NCI-H2196 (cell line): ENCODE measurements at regions not wholly inside any gene's neighbourhood (a gene's known extent, or its start where the extent isn't known, plus 50 kb on each side); places are given as distances from the start of the nearest gene placed in this dataset.

Experiments
- DNase-seq: peaks from one replicate; lab custom pipeline; 2025; ENCODE audit not compliant: unreplicated experiment; lab: John Stamatoyannopoulos, UW

DNA sequence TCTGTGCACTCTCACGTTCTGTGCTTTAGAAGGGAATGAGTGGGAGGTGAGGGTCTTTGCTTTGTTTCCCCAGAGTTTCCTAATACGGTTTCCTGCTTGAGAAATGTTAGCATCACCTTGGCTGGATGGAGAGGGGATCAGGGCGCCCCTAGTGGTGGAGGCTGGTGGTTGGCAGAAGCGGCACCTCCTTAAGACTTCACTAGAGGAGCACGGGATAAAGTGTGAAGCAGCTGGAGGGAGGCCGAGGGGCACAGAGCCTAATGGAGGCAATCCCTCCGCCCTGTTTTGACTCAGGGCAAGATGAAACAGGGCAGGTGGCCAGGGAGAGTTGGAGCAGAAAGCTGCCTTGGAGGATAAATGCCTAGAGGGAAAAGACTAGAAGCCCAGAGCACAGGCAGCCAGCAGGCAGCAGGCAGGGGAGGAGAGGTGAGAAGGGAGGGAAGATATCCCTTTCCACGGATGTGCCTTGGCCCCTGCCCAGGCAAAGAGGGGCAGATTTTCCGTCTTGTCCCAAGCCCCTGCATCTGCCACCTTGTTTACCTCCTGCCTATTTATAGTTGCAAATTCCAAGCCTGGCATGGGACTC lies 56.0 kb upstream of the BTRC start:
- DNase-seq = peak; percentile 5

DNA sequence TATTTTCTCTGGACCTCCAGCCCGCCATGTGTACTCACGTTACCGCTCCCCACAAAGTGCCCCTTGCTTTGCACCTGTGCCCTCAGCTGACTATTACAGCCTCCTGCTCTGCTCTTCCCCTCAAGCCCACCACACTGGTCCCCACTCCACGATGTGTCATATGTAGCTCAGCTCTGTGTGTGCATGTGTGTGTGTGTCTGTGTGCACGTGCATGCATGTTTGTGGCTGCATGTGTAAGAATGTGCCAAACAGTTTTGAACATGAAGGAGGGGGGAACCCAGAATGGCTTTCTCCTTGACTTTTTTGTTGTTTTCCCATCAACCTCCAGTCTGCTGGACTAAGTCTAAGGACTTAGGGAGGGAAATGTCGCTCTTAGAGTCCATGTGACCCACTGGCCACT lies 54.8 kb upstream of the BTRC start:
- no peak for DNase-seq

DNA sequence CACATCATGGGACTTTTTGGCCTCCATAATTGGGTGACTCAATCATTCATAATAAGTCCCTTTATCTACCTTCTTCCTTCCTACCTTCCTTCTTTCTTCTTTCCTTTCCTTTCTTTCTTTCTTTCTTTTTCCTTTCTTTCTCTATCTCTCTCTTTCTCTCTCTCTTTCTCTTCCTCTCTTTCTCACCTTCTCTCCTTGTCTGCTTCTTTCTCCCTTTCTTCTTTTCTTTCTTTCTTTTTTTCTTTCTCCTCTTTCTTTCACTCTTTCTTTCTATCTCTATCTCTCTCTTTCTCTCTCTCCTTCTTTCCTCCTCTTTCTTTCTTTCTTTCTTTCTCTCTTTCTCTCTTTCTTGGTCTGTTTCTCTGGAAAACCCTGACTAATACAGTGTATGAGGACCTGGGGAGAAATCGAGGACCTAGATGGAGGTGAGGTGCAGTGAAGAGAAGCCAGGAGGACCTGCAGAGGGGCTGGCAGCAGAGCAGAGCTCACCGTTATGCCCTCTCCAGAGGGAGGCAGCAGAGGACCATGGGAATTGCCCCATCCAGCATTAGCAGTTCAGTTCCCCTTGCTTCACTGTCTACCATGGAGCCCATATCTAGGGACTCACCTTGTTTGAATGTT lies 52.7 kb upstream of the BTRC start:
- DNase-seq = peak; percentile 4

DNA sequence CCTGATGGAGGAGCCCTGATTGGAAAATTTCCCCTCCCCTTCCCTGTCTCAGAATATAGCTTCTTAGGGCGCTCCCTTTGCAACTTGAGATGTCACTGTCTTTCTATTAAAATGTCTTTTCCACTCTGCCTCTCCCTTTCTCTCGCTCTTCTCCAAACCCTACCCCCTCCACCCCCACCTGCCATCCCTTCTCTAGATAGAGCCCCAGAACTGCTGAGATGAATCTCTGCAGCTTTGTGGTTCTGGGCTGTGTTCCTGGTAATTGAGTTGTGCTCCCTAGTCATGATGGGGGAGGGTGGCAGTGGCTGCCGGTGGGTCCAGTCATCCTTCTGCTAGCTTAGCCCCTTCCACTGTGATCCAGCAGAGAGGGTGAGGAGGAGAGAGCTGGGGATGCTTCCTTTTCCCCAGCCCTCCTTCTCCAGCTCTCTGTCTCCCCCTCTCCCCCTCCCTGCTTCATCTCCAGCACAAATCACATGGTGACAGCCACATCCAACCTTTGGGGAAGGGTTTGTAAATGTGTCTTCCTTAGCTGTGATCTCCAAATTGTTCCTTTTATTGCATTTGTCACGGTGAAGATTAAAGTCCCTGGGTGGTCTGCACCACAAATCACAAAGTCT lies 50.8 kb upstream of the BTRC start:
- DNase-seq = no peak
